HG03439 (cell line): ENCODE measurements at regions not wholly inside any gene's neighbourhood (a gene's known extent, or its start where the extent isn't known, plus 50 kb on each side); places are given as distances from the start of the nearest gene placed in this dataset.
"Not testable (repeated sequence)": the region's sequence is repeated elsewhere in the genome, so short reads cannot be mapped to it uniquely, and the experiment has no call there.

Experiments used
- ATAC-seq: cut with Tn5 transposase; IDR thresholded peaks from one replicate; pipeline ENCODE4 v1.9.1; 2021; ENCODE audit warnings: mild to moderate bottlenecking, moderate library complexity; ENCODE audit not compliant: unreplicated experiment

- ATAC-seq: no peak
Measured at GRCh38 chr5:152606776-152607364, 201.8 kb upstream of the NMUR2 start.

- ATAC-seq: no peak
Measured at GRCh38 chr5:152607401-152608160, 202.5 kb upstream of the NMUR2 start.

GRCh38 chr5:152608458-152608857 lies 203.4 kb upstream of the NMUR2 start:
- no peak for ATAC-seq

DNA sequence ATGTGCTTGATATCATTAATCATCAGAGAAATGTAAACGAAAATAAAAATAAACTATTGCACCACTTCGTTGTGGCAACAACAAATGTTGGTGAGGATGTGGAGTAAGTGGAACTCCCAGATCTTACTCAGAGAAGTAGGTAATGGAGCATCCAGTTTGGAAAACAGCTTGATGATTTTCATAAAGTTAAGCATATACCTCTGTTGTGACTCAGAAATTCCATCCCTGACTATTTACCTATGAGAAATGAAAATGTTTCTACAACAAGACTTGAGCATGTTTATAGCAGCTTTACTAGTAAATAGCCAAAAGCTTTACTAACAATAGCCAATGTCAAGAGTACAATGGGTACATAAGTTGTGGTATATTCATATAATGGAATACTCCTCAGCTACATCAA lies 214.7 kb upstream of the NMUR2 start:
- no peak for ATAC-seq

GRCh38 chr5:152622628-152623027 lies 217.5 kb upstream of the NMUR2 start:
- ATAC-seq: no peak

DNA sequence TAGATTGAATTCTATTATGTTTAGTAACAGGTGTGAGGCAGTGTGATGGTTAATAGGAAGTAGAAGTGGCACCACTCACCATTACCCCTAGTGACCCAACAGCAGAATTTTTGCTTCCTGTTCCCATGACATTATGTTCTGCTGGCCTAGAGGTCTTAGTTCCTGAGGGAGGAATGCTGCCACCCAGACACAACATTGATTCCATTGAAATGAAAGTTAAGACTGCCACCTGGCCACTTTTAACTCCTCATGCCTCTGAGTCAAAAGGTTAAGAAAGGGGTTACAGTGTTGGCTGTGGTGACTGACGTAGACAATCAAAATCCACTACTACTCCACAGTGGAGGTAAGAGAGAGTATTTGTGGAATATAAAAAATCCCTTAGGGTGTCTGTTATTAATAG lies 218.9 kb upstream of the NMUR2 start:
- no peak for ATAC-seq

DNA sequence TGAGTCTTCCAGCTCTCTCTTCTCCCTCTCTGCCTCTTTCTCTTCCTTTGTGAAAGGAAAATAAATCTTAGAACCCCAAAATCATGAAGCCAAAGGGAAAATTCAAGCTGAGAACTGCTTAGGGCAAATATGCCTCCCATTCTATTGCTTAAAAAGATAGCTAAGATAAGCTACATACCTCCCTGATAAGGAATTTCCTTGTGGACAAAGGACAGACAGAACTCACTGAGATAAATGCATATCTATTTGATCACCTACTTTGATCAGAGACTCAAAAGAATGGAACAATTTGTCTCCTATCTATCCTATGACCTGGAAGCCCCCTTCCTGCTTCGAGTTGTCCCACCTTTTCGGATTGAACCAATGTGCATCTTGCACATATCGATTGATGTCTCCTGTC lies 220.6 kb upstream of the NMUR2 start:
- no peak for ATAC-seq

- no peak for ATAC-seq
Measured at GRCh38 chr5:152631221-152631620, 226.1 kb upstream of the NMUR2 start.

DNA sequence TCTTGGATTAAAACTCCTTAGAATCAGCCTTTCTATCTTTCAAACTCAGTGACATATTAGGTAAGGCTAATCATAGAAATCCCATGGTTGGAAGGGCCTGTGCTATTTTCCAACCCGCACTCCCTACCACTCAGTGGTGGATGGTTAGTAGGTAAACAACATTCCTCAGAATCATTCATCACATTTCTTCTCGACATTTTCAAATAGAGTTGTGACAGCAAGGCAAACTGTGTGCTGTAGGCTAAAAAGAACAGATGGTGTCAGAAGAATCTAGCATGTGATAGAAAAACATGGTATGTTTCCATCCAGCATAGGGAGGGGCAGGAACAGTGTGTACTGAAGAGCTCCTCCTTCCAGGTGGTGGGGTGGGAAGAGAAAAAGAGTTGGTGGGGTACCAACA lies 227.3 kb upstream of the NMUR2 start:
- ATAC-seq: no peak

DNA sequence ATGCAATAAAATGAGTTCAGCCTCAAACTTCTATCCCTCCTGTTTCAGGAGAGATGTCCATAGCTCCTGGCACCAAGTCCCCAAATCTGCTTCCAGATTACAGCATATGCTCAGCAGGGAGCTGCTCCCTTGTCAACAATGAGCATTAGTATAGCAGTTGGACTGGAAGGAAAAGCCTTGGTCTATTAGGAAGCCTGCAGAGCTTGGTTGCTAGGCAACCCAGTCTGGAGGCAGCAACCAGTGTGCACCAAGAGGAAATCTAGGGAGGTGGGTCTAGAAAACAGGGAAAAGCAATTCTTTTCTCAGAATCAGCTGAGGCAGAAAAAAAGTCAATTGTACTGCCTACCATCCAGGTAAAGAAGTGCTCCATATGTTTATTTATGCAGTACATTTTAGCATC lies 229.5 kb upstream of the NMUR2 start:
- no peak for ATAC-seq

DNA sequence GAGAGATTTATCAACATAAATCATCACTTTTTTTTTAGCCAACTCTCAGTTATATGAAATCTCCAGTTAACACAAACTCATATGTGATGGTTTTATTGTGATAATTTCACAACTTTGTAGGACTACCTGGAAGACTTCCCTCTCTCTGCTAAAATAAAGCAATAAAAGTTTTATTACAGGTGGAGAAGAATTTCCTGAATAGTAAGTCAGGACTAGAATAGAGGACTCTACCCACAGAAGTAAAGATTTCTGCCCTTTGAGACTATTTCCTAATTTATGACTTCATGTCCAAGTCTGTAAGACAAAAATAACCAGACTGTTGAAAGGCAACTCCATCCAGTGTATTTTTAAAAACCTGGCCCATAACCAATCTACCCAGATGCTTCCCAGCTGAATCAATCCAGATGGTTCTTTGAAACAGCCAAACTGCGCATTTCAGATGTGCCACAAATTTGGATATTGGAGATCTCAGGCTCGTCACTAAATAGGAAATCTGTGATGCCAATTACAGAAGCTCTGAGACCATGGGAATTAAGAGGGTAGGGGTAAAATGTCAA lies 234.0 kb upstream of the NMUR2 start:
- ATAC-seq: no peak

GRCh38 chr5:152641970-152642805 lies 237.1 kb upstream of the NMUR2 start:
- no peak for ATAC-seq

DNA sequence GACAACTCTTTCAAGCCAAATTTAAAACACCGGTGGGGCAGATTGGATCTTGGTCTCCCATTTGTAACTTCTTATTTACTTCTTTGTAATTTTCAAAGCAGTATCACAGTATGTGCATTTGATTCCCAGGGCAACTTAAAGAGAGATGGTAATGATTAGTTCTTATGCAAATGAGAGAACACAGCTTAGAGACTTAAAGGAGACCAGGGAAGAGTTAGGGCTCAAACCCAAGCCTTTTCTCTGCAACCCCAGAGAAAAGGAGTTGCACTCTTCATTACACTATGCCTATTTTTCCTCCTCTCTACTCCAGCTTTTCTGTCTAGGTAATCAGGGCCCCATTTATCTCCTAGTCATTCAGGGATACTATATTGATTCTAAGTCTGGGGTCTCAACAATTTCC lies 237.8 kb upstream of the NMUR2 start:
- ATAC-seq: no peak

DNA sequence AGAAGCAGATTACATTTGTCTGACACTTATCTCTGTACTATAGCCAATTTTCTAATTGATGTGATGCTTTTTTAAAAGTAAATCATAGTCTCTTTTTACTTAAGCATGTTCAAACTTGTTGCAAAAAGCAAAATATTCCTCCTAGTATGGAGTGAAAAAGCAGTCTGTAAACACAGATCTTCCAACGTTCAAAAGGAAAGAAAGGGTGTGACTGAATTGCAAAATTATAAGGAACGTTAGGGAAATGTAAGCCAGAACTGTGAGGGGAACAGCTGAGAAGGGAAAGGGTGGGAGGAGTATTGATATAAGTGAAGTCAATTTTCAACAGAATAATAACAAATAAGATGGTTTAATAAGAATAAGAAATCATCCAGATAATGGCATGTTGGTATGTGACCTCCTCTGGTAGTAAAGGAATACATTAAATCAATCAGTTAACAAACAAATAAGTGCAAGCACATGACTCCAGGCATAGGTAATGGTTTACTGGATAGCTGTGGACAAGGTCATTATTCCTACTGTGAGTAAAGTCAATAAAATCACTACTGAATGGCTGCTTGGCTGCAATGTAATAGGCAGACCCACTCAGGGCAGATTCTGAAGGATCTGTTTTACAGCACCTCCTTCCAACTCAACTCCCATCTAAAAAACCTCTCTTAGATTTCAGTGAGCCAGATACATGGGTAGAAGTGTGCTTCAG lies 239.1 kb upstream of the NMUR2 start:
- ATAC-seq: no peak

DNA sequence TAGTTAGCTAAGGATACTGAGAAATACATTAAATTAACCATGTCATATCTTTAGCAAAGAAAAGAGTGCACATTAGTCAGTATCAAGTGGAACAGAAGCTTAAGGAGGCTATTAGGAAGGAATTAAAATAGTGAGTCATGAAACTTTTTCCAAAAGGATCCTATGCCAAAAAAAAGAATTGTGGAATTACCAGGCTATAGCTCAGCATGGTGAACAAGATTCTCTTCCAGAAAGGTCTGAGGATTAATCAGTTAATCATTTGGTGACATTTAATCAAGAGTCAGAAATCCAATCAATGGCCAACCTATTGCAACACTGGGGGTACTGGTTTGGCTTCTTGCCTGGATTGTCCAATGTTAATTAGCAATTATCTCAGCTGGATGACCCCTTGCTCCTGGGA lies 244.5 kb upstream of the NMUR2 start:
- no peak for ATAC-seq

GRCh38 chr5:152650413-152650812 lies 245.3 kb upstream of the NMUR2 start:
- ATAC-seq: no peak

DNA sequence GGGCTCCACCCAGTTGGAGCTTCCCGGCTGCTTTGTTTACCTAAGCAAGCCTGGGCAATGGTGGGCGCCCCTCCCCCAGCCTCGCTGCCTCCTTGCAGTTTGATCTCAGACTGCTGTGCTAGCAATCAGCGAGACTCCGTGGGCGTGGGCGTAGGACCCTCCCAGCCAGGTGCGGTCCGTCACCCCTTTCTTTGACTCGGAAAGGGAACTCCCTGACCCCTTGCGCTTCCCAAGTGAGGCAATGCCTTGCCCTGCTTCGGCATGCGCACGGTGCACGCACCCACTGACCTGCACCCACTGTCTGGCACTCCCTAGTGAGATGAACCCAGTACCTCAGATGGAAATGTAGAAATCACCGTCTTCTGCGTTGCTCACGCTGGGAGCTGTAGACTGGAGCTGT lies 254.4 kb upstream of the NMUR2 start:
- not testable (repeated sequence) for ATAC-seq

DNA sequence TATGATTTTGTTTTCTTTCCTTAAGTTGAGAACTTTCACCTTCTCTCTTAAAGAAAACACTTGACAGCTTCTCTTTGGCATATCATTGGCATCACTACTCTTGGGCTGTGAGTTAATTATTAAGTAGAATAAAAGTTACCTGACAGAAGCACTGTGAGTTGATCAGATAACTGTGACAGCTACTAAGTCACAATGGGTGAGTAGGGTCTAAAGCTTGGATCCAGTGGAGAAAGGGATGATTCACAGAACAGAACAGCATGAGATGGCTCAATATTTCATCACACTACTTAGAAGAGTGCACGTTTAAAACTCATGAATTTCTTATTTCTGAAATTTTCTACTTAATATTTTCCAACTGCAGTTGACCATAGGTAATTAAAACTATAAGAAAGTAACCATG lies 268.5 kb upstream of the NMUR2 start:
- ATAC-seq: no peak

GRCh38 chr5:152674403-152674802 lies 269.3 kb upstream of the NMUR2 start:
- no peak for ATAC-seq

DNA sequence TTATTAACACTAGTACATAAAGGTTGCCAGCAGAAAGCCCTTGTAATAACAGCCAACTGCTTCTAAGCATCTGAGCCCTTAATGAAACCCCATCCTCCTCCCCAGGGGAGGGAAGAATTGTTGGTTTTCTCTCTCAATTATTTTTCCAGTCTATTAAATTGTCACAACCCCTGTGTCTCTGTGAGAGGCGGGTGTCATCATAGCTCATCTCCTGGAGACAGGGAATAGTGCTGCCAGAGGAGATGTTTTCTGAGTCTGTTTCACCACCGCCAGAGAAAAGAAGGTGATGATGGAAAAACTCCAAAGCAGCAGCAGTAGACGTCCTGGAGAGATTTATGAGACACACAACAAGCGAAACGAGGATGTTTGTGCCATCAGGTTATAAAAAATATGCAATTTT lies 271.1 kb upstream of the NMUR2 start:
- ATAC-seq: no peak

DNA sequence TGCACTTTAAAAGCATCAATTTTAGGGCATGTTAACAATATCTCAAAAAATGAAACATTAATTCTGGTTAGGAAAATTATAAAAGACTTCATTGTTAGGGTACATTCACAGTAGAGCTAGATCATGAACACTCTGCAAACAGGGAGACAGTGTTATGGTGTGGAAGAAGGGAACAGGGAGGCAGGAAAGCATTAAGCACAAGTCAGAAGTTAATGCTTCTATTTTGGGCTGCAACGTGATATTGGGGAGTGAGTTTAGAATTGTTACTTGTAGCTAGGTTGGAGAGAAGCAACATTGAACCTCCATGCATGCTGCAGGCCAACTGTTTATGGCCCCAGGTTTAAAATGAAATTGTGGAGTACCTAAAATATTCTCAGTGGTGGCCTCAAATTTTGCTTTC lies 278.1 kb upstream of the NMUR2 start:
- no peak for ATAC-seq
